ENCODE measurements at regions not wholly inside any gene's neighbourhood (a gene's known extent, or its start where the extent isn't known, plus 50 kb on each side); places are given as distances from the start of the nearest gene placed in this dataset.
"Not testable (repeated sequence)": the region's sequence is repeated elsewhere in the genome, so short reads cannot be mapped to it uniquely, and the experiment has no call there.

DNA sequence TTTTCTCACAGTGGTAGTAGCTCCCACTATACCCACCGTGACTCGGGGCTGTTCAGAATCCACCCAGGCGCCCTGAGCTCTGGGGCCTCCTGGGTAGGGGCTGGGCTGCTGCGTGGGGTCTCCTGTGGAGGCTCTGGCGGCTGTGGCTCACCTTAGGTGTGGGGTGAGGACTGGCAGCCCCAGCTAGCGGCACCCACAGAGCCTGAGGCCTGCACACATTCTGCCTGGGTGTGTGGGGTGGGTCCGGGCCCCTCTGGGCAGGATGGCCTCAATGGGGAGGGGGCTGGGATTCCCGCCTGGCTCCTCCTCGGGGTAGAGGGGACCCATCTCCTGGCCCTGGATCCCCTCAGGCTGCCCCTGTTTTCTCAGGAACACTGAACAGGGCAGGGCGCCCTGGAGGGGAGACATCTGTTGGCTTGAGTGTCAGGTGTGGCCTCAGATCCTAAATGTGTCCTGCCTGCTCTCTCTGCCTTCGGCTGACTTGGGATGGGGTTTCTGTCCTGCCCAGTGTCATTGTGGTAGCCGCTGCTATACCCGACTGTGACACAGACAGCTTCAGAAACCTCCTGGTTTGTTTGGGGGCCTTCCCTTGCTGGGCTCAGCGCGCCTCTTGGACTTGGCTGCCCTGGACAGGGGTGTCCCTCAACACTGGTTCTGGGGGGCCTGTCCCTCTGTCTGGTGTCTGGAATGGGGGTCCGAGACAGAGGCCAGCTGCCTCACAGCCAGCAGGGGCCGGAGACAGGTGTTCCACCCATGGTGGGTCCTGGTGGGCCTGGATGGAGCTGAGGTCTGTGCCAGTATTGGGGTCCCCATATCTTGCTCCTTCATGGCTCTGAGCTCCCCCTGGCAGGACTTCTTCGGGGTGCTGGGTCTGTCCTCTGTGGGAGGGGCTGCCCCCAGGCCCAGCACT, 354.9 kb downstream of the TMEM121 start:
- WGBS, 2 experiments (ENCODE audit: low coverage in 1 of 2, low lambda C conversion rate in 2 of 2, missing lambda C conversion rate in 2 of 2) = 42 to 48% methylated on average over 16 to 18 of the region's 18 CpGs
- H3F3A ChIP-seq (ENCODE audit: insufficient read depth) = no peaks in the 10 kb centered on the region
- no peak overlapping the region for H3K4me2 ChIP-seq (ENCODE audit: unreplicated experiment)
- H3K4me1 ChIP-seq (ENCODE audit: insufficient read depth) = no peaks in the 10 kb centered on the region
- no peak overlapping the region for H3K9ac ChIP-seq
- DNase-seq = no peak
- H4K20me1 ChIP-seq (ENCODE audit: insufficient read depth) = no peaks in the 10 kb centered on the region
- no peak overlapping the region for H3K27ac ChIP-seq
- H3K79me2 ChIP-seq (ENCODE audit: insufficient read depth) = no peaks in the 10 kb centered on the region
- H2AFZ ChIP-seq = no peak overlapping the region
- TF ChIP-seq EZH2phosphoT487 (IDR thresholded peaks at IDR 0.05; ENCODE audit: insufficient read depth, low read depth) = no peak
- TF ChIP-seq EZH2 (IDR thresholded peaks at IDR 0.05; ENCODE audit: insufficient read depth, poor library complexity, severe bottlenecking) = no peak
- H3K9me3 ChIP-seq (ENCODE audit: low read depth) = no peaks in the 10 kb centered on the region
- no peaks in the 10 kb centered on the region for H3K27me3 ChIP-seq (replicated peaks; ENCODE audit: insufficient read depth)
- H3K4me3 ChIP-seq = no peak overlapping the region
- H3K36me3 ChIP-seq (ENCODE audit: low read depth) = no peaks in the 10 kb centered on the region
- in situ Hi-C loops (cut with MboI) = no loop called here
- H3K9me2 ChIP-seq (ENCODE audit: insufficient read depth) = no peaks in the 10 kb centered on the region

DNA sequence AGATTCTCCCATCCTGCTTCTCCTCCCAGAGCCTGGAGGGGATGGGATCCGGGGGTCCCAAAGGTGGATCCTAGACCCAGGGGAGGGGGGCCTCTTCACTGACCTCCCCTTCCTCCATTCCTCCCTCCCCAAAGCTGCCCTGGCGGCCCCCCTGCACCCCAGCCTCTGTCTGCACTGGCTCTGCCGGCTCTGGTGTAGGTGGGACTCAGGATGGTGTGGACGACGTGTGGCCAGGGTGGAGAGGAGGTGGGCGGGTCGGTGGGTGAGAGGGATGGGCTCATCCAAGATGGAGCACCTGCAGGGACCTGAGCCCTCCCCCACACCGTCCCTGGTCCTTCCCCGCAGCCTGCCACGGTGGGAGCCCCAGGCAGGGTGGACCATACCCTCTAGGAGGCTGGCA, 355.6 kb downstream of the TMEM121 start:
- H3K4me3 ChIP-seq; H2AFZ ChIP-seq; in situ Hi-C loops (cut with MboI); DNase-seq; H3K9me2 ChIP-seq (ENCODE audit: insufficient read depth); H3K9ac ChIP-seq; H3K9me3 ChIP-seq (ENCODE audit: low read depth); H4K20me1 ChIP-seq (ENCODE audit: insufficient read depth); H3K4me1 ChIP-seq (ENCODE audit: insufficient read depth); H3K36me3 ChIP-seq (ENCODE audit: low read depth); H3K27ac ChIP-seq; H3K4me2 ChIP-seq (ENCODE audit: unreplicated experiment); H3K79me2 ChIP-seq (ENCODE audit: insufficient read depth); H3F3A ChIP-seq (ENCODE audit: insufficient read depth); H3K27me3 ChIP-seq (replicated peaks; ENCODE audit: insufficient read depth): not testable (repeated sequence)
- WGBS, 2 experiments (ENCODE audit: low coverage in 1 of 2, low lambda C conversion rate in 2 of 2, missing lambda C conversion rate in 2 of 2) = 51% methylated on average over 10 of the region's 10 CpGs; no CpG with 5 or more reads in 1 of the 2 experiments

DNA sequence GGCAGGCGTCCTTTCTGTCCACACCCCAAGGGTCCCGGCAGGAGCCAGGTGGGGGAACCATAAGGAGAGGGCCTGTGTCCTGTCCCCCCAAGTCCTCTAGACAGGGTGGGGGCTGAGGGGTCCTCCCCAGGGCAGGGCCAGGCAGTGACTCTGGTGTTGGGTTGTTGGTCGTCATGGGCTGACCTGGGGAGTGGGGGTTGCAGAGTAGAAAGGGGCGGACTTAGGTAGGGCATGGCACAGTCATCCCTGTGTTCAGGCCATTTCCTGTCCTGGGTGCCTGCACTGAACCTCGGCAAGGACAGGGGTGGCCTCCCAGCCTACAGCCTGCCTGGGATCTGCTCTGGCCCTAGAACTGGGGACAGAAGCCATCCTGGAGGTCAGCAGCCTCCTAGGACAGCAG, 356.2 kb downstream of the TMEM121 start:
- H3K9ac ChIP-seq = no peak overlapping the region
- no peaks in the 10 kb centered on the region for H3K4me1 ChIP-seq (ENCODE audit: insufficient read depth)
- H3K27me3 ChIP-seq (replicated peaks; ENCODE audit: insufficient read depth) = no peaks in the 10 kb centered on the region
- TF ChIP-seq EZH2 (IDR thresholded peaks at IDR 0.05; ENCODE audit: insufficient read depth, poor library complexity, severe bottlenecking) (no peak), EZH2phosphoT487 (IDR thresholded peaks at IDR 0.05; ENCODE audit: insufficient read depth, low read depth) (no peak)
- H3K9me2 ChIP-seq (ENCODE audit: insufficient read depth) = no peaks in the 10 kb centered on the region
- H3K79me2 ChIP-seq (ENCODE audit: insufficient read depth) = no peaks in the 10 kb centered on the region
- no peak for DNase-seq
- H2AFZ ChIP-seq = no peak overlapping the region
- 13 to 25% methylated on average over 5 of the region's 5 CpGs for WGBS, 2 experiments (ENCODE audit: low coverage in 1 of 2, low lambda C conversion rate in 2 of 2, missing lambda C conversion rate in 2 of 2)
- in situ Hi-C loops (cut with MboI) = no loop called here
- no peaks in the 10 kb centered on the region for H3K36me3 ChIP-seq (ENCODE audit: low read depth)
- no peaks in the 10 kb centered on the region for H4K20me1 ChIP-seq (ENCODE audit: insufficient read depth)
- H3K4me3 ChIP-seq = no peak overlapping the region
- H3K4me2 ChIP-seq (ENCODE audit: unreplicated experiment) = no peak overlapping the region
- H3F3A ChIP-seq (ENCODE audit: insufficient read depth) = no peaks in the 10 kb centered on the region
- H3K9me3 ChIP-seq (ENCODE audit: low read depth) = no peaks in the 10 kb centered on the region
- no peak overlapping the region for H3K27ac ChIP-seq

DNA sequence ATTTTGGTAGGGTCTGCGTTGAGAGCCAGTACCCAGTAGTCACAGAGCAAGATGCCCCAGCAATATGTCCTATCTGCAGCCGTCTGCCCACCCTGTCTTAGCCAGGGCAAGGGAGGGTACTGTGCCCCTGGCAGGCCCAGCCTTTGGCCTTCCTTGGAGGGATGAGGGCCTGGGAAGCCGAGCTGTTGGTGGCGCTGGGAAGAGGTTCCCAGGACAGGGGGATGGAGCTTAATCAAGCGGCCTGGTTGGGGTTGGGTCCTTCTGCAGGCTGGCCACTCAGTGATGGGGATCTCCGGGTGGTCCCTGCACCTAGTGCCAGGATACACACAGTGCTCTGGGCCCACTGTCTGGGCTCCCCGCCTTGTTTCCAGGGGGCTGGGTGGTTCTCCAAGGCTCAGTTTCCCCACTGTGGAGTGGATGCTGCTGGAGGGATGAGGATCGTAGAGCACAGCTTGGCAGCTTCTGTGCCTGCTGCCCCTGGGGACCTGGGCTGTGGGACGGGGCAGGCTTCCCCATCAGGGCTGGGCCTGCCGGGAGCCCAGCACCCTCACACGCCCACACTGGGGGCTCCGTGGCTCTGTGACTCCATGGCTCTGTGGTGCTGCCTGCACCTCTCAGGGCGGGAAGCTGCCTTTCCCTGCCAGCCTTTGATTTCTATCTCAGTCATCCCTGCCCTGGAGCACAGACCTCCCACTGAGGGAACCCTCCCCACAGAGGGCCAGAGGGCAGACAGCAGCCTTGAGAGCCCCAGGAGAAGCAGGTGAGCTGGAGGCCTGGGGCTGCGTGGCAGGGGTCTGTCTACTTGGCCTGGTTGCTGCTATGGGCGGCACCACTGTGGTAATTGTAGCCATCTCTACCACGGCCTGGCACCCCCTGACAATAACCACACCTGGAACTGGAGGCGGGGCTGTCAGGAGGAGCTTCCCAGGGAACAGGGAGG, 357.0 kb downstream of the TMEM121 start:
- Histone ChIP-seq H3K27ac (no peak overlapping the region), H3K4me3 (no peak overlapping the region), H3K79me2 (ENCODE audit: insufficient read depth) (no peaks in the 10 kb centered on the region), H3K27me3 (replicated peaks; ENCODE audit: insufficient read depth) (no peaks in the 10 kb centered on the region), H3K9ac (no peak overlapping the region), H3K4me2 (ENCODE audit: unreplicated experiment) (no peak overlapping the region), H4K20me1 (ENCODE audit: insufficient read depth) (no peaks in the 10 kb centered on the region), H3K9me3 (ENCODE audit: low read depth) (no peaks in the 10 kb centered on the region), H3K4me1 (ENCODE audit: insufficient read depth) (no peaks in the 10 kb centered on the region), H2AFZ (no peak overlapping the region), H3K36me3 (ENCODE audit: low read depth) (no peaks in the 10 kb centered on the region), H3F3A (ENCODE audit: insufficient read depth) (no peaks in the 10 kb centered on the region), H3K9me2 (ENCODE audit: insufficient read depth) (no peaks in the 10 kb centered on the region)
- TF ChIP-seq EZH2phosphoT487 (IDR thresholded peaks at IDR 0.05; ENCODE audit: insufficient read depth, low read depth) = no peak
- no peak for TF ChIP-seq EZH2 (IDR thresholded peaks at IDR 0.05; ENCODE audit: insufficient read depth, poor library complexity, severe bottlenecking)
- in situ Hi-C loops (cut with MboI) = no loop called here
- no peak for DNase-seq
- 30 to 31% methylated on average over 16 of the region's 17 CpGs for WGBS, 2 experiments (ENCODE audit: low coverage in 1 of 2, low lambda C conversion rate in 2 of 2, missing lambda C conversion rate in 2 of 2)

DNA sequence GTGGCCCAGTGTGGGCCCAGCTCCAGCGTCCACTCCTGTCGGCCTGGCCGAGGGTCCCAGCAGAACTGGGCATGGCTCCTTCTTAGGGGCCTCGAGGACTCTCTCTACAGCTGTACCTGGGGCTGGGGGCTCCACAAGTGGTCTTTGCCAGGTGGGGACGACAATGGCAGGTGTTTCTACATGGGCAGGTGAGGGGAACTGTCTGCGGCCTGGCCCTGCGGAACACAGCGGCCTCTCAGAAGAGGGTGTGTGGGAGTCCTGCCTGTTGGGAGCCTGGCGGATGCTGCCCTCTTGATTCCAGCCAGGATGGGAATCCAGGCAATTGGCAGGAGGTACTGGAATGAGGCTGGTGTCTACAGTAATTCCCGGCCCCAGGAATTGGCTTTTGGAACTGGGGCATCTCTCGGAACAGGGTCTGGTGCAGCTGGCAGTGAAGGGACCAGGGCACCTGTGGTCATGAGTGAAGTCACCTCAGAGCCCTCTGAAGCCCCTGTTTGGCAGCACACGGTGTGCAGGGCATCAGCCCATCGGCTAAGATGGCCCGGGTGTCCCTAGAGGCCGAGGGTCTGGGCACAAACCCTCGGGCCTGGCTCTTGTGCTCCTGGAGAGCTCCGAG, 357.9 kb downstream of the TMEM121 start:
- H3K4me1 ChIP-seq (ENCODE audit: insufficient read depth); H2AFZ ChIP-seq; H3K79me2 ChIP-seq (ENCODE audit: insufficient read depth); H3K4me2 ChIP-seq (ENCODE audit: unreplicated experiment); H3K27me3 ChIP-seq (replicated peaks; ENCODE audit: insufficient read depth); H3K27ac ChIP-seq; H3K9me2 ChIP-seq (ENCODE audit: insufficient read depth); H3K36me3 ChIP-seq (ENCODE audit: low read depth); H3K4me3 ChIP-seq; H3K9me3 ChIP-seq (ENCODE audit: low read depth); H4K20me1 ChIP-seq (ENCODE audit: insufficient read depth); H3K9ac ChIP-seq; in situ Hi-C loops (cut with MboI); DNase-seq; H3F3A ChIP-seq (ENCODE audit: insufficient read depth): not testable (repeated sequence)
- WGBS, 2 experiments (ENCODE audit: low coverage in 1 of 2, low lambda C conversion rate in 2 of 2, missing lambda C conversion rate in 2 of 2) = 39 to 40% methylated on average over 14 of the region's 17 CpGs
